ENCODE measurements at regions not wholly inside any gene's neighbourhood (a gene's known extent, or its start where the extent isn't known, plus 50 kb on each side); places are given as distances from the start of the nearest gene placed in this dataset.

GRCh38 chr1:192929597-192929996 is 120.8 kb downstream of the RGS2 start:
- no peak overlapping the region for H3K27ac ChIP-seq (ENCODE audit: low read depth, low read length, poor library complexity, severe bottlenecking)
- DNase-seq (ENCODE audit: low spot score), result no peak
- no TSS peak for BruUV-seq (replicated peaks)
- POLR2A ChIA-PET (ENCODE audit: low non-redundant PET), result no interaction called here
- no peaks in the 10 kb centered on the region for H3K4me1 ChIP-seq (ENCODE audit: insufficient read depth, low read length, poor library complexity, severe bottlenecking)
- H3K36me3 ChIP-seq (ENCODE audit: insufficient read depth, low read length, poor library complexity, severe bottlenecking), result no peaks in the 10 kb centered on the region
- H3K27me3 ChIP-seq (replicated peaks; ENCODE audit: insufficient read depth, low read depth, low read length, poor library complexity), result no peaks in the 10 kb centered on the region
- intact Hi-C loops (cut with micrococcal nuclease; ENCODE audit: unreplicated experiment), result no loop called here
- no peak overlapping the region for H3K4me3 ChIP-seq (ENCODE audit: low read depth, low read length, poor library complexity, severe bottlenecking)
- CTCF ChIA-PET, result no interaction called here
- H3K9me3 ChIP-seq (ENCODE audit: low read depth, low read length, poor library complexity, severe bottlenecking), result no peaks in the 10 kb centered on the region
- no peak for TF ChIP-seq EZH2 (IDR thresholded peaks at IDR 0.05; ENCODE audit: borderline replicate concordance, low read depth, low read length, poor library complexity, severe bottlenecking)
- no peak for TF ChIP-seq CTCF (conservative IDR thresholded peaks at IDR 0.05; ENCODE audit: low read depth, low read length)

- POLR2A ChIA-PET (ENCODE audit: low non-redundant PET), result no interaction called here
- H3K36me3 ChIP-seq (ENCODE audit: insufficient read depth, low read length, poor library complexity, severe bottlenecking), result no peaks in the 10 kb centered on the region
- no peak for TF ChIP-seq CTCF (conservative IDR thresholded peaks at IDR 0.05; ENCODE audit: low read depth, low read length)
- no peak for TF ChIP-seq EZH2 (IDR thresholded peaks at IDR 0.05; ENCODE audit: borderline replicate concordance, low read depth, low read length, poor library complexity, severe bottlenecking)
- no TSS peak for BruUV-seq (replicated peaks)
- H3K27me3 ChIP-seq (replicated peaks; ENCODE audit: insufficient read depth, low read depth, low read length, poor library complexity), result no peaks in the 10 kb centered on the region
- H3K27ac ChIP-seq (ENCODE audit: low read depth, low read length, poor library complexity, severe bottlenecking), result no peak overlapping the region
- CTCF ChIA-PET, result no interaction called here
- intact Hi-C loops (cut with micrococcal nuclease; ENCODE audit: unreplicated experiment), result no loop called here
- DNase-seq (ENCODE audit: low spot score), result no peak
- H3K9me3 ChIP-seq (ENCODE audit: low read depth, low read length, poor library complexity, severe bottlenecking), result no peaks in the 10 kb centered on the region
- no peaks in the 10 kb centered on the region for H3K4me1 ChIP-seq (ENCODE audit: insufficient read depth, low read length, poor library complexity, severe bottlenecking)
- H3K4me3 ChIP-seq (ENCODE audit: low read depth, low read length, poor library complexity, severe bottlenecking), result no peak overlapping the region
These were observed 124.9 kb downstream of the RGS2 start for GRCh38 chr1:192933744-192934143.

GRCh38 chr1:192936313-192937018 is 122.7 kb downstream of the UCHL5 start:
- H3K27me3 ChIP-seq (replicated peaks; ENCODE audit: insufficient read depth, low read depth, low read length, poor library complexity), result no peaks in the 10 kb centered on the region
- DNase-seq (ENCODE audit: low spot score), result no peak
- TF ChIP-seq EZH2 (IDR thresholded peaks at IDR 0.05; ENCODE audit: borderline replicate concordance, low read depth, low read length, poor library complexity, severe bottlenecking), result no peak
- no peak for TF ChIP-seq CTCF (conservative IDR thresholded peaks at IDR 0.05; ENCODE audit: low read depth, low read length)
- intact Hi-C loops (cut with micrococcal nuclease; ENCODE audit: unreplicated experiment), result no loop called here
- no peak overlapping the region for H3K27ac ChIP-seq (ENCODE audit: low read depth, low read length, poor library complexity, severe bottlenecking)
- no peaks in the 10 kb centered on the region for H3K9me3 ChIP-seq (ENCODE audit: low read depth, low read length, poor library complexity, severe bottlenecking)
- ChIA-PET POLR2A (ENCODE audit: low non-redundant PET) (no interaction called here), CTCF (no interaction called here)
- H3K36me3 ChIP-seq (ENCODE audit: insufficient read depth, low read length, poor library complexity, severe bottlenecking), result no peaks in the 10 kb centered on the region
- H3K4me1 ChIP-seq (ENCODE audit: insufficient read depth, low read length, poor library complexity, severe bottlenecking), result no peaks in the 10 kb centered on the region
- no peak overlapping the region for H3K4me3 ChIP-seq (ENCODE audit: low read depth, low read length, poor library complexity, severe bottlenecking)
- no TSS peak for BruUV-seq (replicated peaks)
